HK-2 (cell line): ENCODE measurements at regions not wholly inside any gene's neighbourhood (a gene's known extent, or its start where the extent isn't known, plus 50 kb on each side); places are given as distances from the start of the nearest gene placed in this dataset.
"Not testable (repeated sequence)": the region's sequence is repeated elsewhere in the genome, so short reads cannot be mapped to it uniquely, and the experiment has no call there.

Source experiments
- DNase-seq: peaks from one replicate; pipeline ENCODE4 v3.0.0-alpha.2; 2018; ENCODE audit not compliant: unreplicated experiment

DNA sequence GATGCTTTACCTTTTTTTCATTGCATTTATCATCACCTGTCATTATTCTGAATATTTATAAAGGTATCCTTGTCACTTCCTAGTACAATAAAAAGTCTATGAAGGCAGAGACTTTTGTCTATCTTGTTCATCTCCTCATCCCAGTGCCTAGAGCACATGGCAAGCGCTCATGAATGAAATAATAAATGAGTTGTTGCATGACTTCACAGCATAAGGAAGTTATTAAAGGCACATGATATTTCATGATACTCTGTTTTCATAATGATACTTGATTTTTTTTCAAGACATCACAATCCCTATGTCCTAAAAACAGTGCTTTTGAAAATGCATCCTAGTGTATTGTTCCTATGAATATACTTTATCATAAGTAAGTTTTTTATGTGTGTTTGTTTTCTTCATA, 310.6 kb upstream of the RSPO3 start:
- DNase-seq: no peak

DNA sequence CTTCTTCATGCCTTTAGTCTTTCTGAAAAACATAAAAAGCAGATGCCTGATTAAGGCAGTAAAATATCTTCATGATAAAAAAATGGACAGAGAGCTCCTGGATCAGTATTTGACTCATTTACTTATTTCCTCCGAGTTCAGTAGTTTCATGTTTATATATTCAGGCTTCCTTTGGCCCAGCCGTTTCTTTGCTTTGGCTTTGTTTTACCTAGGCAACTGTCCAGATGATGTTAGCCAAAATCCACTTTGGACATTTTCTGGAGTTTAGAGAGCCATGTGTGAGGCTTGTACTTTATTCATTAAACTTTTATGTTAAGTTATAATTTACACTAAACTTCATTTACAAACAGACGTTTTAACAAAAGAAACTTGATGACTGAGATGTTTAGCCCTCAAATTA, 307.1 kb upstream of the RSPO3 start:
- no peak for DNase-seq

GRCh38 chr6:126812010-126812409, 306.5 kb upstream of the RSPO3 start:
- DNase-seq: no peak

DNA sequence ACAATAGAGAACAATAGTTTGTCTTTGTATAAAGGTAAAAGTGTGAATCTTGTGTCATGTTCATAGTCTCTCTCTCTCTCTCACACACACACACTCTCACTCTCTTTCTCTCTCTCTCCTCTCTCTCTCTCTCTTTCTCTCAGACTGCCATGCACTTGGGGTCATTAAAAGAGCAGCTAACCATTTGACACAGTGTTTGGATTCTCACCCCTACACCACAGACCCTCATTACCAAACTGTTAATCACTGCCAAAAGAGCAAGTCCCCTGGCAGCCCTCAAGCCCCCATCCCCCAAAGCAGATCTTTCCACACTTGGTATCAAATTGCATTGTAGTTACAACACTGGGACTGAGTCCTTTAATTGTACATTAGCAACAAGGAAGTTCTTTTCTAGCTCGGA, 305.8 kb upstream of the RSPO3 start:
- no peak for DNase-seq

GRCh38 chr6:126820634-126821033, 297.8 kb upstream of the RSPO3 start:
- DNase-seq: no peak

GRCh38 chr6:126821706-126822105, 296.8 kb upstream of the RSPO3 start:
- no peak for DNase-seq

DNA sequence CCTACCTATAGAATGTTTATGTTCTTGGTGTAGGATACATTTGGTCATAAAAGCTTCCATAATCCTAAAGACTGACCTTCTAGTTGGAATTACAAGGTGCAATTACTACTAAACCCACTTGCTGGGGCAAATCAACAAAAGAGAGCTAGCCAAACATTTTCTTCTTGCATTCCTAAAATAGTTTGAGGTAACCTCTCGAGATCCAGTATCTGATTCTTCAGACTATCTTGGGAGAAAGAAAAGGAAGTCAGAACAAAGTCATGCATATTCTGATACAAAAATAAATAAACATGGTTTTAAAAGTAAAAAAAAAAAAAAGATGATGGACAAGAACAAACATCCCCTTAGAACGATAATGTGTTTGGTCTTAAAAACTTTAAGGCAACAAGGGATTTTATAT, 294.2 kb upstream of the RSPO3 start:
- no peak for DNase-seq

DNA sequence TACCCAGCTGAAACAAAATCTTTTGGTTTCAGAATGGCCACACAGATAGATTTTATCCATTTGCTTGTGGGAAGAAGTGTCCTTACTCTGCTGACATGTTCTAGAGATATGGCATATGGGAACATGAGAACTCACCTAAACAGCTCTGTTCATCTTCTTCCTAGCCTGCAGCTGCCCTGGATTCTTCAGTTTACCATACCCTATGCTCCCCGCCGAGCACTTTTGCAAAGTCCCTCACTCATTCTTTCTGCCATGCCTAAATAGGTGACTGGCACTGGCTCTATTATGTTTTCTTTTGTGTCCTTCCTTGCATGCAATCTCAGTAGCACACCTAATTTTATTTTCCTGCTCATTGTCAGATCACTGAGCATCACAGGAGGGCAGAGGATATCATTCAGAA, 293.7 kb upstream of the RSPO3 start:
- no peak for DNase-seq

- DNase-seq: no peak
Observed at GRCh38 chr6:126826166-126826714, 292.2 kb upstream of the RSPO3 start.

- no peak for DNase-seq
Observed at GRCh38 chr6:126831461-126831860, 287.0 kb upstream of the RSPO3 start.

DNA sequence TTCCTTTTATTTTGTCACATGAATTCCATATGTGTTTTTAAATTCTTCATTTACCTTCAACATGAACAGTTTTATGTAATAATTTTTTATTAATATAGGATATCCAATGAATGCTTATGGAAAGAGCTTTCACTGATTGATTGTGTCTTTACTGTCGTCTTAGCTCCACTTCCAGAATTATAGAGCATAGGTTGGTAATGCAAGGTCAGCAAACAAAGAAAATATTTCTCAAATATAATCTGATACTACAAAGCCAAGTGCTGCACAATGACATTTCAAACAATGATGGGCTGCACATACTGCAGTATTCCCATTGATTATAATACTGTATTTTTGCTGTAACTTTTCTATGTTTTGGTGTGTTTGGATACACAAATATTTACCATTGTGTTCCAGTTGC, 275.7 kb upstream of the RSPO3 start:
- DNase-seq: no peak

DNA sequence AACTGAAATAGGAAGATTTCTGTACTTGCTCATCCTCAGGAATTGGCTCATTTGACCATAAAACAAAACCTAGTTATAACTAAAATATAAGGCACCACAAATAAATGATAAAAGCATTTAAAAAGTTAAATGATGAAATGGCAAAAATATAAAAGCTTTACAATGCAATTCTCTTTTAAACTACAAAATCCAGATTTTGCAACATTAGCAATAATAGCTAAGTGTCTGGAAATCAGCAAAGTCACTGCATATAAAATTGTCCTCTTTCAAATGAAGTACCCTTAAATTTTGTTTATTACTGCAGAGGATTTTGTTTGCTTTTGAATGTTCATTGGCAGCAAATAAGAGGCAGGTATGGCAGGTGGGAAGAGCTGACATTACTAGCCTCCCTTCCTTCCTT, 270.4 kb upstream of the RSPO3 start:
- DNase-seq: no peak

- DNase-seq: no peak
Observed at GRCh38 chr6:126867641-126868040, 250.8 kb upstream of the RSPO3 start.

DNA sequence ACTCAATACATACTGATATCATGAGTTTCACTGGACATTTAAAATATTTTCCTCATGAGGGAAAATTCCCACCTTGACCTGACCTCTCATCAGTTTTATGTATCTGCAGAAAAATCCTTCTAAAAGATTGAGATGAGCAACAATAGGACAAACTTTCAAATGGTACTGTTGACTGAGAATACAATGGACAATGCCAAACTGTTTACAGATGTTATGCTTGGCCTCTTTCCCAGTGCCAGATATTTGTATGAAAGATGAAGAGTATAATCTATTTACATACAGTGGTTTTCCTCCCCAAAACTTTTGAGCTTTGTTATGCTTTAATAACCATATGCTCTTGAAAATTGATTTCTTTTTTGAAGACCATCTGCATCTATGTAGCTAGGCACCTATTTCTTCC, 245.1 kb upstream of the RSPO3 start:
- DNase-seq: no peak

- no peak for DNase-seq
Observed at GRCh38 chr6:126873791-126874190, 244.7 kb upstream of the RSPO3 start.

GRCh38 chr6:126876446-126876845, 242.0 kb upstream of the RSPO3 start:
- no peak for DNase-seq

DNA sequence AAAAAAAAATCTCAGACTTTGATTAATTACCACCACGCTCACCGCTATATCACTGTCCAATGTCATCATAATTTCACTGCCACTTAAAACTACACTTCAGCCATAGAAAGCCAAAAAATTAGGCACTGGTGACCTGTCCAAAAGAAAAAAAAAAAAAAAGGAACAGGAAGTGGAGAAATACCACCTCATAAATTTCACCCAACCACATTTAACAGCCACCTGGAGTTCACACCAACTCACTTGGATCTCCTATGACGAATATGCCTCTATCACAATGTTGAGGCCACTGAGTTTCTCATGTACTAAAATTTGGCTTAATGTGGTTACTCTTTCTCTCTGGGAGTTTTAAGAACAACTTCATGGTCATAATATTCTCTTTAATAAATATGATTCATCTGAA, 237.5 kb upstream of the RSPO3 start:
- no peak for DNase-seq

DNA sequence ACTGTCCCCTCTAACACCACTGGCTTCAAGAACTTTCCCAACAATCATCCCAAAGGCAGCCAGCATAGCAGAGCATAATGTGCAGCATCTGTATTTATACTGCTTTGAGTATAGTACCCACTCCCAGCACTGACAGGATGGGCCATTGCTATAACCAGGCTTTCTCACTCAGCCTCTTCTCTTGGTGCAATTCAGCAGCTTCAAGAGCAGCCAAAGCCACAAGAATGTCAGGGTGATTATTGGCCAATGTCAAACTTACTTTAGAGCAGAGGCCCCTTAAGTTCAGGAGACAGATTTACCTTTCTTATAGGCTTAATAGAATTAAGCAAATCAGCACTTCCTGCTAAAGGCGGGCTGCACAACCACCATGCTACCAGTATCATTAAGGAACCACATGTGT, 232.4 kb upstream of the RSPO3 start:
- no peak for DNase-seq

- DNase-seq: no peak
Observed at GRCh38 chr6:126888727-126889725, 229.4 kb upstream of the RSPO3 start.

- DNase-seq: no peak
Observed at GRCh38 chr6:126890055-126890454, 228.4 kb upstream of the RSPO3 start.

GRCh38 chr6:126891158-126891557, 227.3 kb upstream of the RSPO3 start:
- no peak for DNase-seq

- not testable (repeated sequence) for DNase-seq
Observed at GRCh38 chr6:126892869-126893268, 225.6 kb upstream of the RSPO3 start.

GRCh38 chr6:126897758-126898157, 220.7 kb upstream of the RSPO3 start:
- no peak for DNase-seq
